Activated CD8-positive, alpha-beta memory T cell treated with anti-CD3 and anti-CD28 coated beads, Interleukin-2, amount 50 U/mL, for 48 hours (primary cell): ENCODE measurements at regions not wholly inside any gene's neighbourhood (a gene's known extent, or its start where the extent isn't known, plus 50 kb on each side); places are given as distances from the start of the nearest gene placed in this dataset.

Experiments
- DNase-seq: peaks from one replicate; pipeline ENCODE4 v3.0.0-alpha.2; 2020

- no peak for DNase-seq
These were observed 154.4 kb downstream of the EFNB2 start for GRCh38 chr13:106381091-106381490.

- DNase-seq: no peak
These were observed 157.4 kb downstream of the EFNB2 start for GRCh38 chr13:106377931-106378662.

- DNase-seq: no peak
These were observed 158.1 kb downstream of the EFNB2 start for GRCh38 chr13:106377341-106377740.

GRCh38 chr13:106376401-106377112 is 158.9 kb downstream of the EFNB2 start:
- no peak for DNase-seq

DNA sequence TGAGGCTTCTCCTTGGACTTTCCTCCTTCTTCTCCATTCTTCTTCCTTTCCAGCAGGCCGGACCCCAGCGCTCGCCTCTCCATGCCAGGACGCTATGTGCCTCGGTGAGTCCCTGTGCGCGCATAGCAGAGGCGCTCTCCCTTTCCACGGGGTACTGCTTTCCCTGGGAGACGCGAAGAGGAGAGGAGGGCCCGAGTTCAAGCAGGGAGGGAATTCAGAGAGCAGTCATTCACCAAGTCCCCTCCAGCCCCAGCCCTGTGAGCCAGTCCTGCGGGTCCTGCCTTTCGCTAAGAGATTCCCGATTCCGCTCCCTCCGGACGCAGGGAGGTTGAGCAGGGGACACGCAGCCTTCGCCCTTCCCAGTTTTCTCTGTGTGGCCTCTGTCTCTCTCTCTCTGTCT is 160.4 kb downstream of the EFNB2 start:
- DNase-seq: no peak

GRCh38 chr13:106374631-106375030 is 160.8 kb downstream of the EFNB2 start:
- no peak for DNase-seq

DNA sequence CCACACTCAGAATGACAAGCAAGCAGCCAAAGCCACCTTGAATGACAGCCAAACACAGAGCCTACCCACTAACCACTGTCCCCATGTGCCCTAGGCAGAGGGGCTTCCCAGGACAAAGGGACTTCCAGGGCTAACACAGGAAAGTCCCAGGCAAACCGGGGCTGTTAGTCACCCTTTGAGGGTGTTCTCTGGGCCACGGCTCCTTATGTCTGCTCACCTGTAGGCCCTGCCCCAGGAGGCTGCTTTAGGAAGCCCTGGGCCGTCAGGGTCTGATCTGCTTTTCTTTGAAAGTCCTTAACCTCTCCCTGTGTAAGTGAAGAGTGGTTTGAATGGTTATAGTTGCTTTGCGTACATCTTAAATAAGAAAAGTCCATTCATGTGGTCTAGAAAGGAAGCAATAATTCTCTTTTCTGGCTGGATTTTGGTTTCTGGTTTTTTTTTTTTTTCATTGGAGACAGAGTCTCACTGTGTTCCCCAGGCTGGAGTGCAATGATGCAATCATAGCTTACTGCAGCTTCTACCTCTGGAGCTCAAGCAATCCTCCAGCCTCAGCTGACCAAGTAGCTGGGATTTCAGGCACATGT is 161.4 kb downstream of the EFNB2 start:
- peak; percentile 53 for DNase-seq

DNA sequence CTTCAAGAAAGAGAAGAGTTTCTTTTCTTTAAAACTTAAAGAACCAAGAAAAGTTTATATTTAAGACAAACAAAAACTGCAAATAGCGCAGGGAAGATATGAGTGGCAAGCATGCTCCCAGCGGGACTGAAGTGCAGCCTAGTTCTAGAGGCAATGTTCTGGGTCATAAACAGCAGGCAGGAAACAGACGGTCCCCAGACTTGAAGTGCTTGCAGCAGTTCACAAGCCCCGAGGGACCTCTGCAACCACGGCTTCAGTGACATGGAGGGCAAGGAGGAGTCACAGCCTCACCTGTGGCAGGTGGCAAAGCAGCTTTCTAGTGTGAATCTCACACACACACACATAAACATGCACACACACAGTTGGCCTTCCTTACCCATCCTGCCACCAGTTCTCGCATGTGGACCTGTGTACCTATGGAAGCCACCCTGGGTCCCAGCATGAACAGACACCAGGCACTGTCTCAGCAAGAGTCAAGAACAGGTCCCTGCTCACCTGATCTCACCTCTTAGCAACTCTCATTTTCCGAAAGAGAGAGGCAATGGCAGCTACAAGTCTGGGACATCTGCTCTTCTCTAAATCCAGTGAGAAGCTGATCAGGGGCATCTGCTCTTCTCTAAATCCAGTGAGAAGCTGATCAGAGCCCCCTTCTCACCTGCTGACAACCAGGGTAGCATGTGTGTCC is 162.0 kb downstream of the EFNB2 start:
- no peak for DNase-seq

DNA sequence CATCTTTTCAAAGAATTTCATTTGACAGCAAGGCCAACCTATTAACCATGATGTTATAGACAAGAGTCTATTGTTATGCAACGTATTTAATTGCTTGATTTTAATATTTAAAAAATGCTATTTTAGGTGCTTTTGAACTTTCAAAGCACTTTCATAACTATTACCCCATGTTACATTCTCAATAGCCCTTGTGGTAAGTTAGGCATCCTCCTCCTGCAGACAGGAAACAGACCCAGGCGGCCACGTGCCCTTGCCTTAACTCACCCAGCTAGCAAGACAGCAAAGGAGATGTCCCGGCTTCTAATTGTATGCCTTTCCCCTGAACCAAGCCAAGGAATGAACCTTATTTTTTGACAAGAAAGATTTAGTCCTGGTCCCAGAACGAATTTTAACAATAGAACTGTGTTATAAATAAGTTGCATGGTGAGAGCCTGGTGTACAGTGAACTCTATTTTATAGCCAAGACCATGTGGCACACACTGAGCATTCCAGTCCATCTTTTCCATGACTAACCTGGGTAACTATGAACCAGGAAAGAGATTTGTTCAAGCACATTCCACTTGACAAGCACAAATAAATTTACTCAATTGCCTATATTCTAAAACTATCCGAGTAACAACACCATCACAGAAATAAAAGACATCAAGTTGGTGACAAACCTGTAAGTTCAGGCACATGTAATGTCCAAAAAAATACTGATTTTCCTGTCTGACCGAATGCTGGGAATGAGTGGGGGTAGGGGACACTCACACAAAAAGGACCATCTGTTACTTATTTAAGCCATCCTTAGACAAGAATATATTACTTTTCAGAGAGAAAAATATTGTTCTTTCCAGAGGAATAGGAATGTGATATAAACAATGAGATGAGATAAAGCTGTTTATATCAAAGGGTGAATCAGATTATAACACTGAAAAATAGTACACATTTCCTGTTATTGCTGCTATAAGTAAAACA is 163.0 kb downstream of the EFNB2 start:
- no peak for DNase-seq

- DNase-seq: no peak
These were observed 164.4 kb downstream of the EFNB2 start for GRCh38 chr13:106371024-106371423.

DNA sequence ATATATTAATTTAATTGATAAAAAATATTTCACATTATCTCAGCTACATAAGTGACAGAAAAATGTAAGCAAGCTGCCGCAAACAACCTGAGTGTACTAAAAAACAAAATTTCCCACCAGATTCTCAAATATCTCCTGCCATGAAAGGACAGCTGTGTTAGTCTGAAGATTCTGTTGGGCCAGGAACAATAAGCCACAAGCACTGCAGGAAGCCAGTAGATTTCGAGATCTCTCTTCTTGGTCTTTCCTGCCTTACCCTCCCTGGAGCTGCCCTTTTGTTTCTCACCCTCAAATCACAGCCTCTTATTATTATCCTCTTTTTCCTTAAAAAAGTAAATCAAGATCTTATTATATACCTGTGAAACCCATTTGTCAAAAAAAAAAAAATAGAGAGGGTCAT is 165.6 kb downstream of the EFNB2 start:
- no peak for DNase-seq

DNA sequence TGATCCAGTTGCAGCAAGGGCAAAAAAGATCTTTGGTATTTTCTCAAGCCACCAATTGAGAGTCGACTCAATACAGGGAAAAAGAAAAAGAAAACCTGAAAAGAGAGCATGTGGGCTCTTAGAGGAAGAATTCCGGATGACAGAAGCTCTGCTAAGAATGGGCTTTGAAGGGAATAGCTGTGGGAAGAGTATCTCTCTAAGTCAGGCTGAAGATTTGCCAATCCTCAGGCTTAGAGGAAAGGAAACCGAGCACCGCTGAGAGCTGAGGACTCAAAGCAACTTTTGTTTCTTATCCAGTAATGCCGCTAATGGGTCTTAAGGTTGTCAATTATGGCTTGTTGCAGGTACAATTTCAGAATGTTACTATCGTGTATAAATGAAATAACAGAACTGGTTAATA is 166.4 kb downstream of the EFNB2 start:
- DNase-seq: no peak

- DNase-seq: no peak
These were observed 168.0 kb downstream of the EFNB2 start for GRCh38 chr13:106367361-106367971.

DNA sequence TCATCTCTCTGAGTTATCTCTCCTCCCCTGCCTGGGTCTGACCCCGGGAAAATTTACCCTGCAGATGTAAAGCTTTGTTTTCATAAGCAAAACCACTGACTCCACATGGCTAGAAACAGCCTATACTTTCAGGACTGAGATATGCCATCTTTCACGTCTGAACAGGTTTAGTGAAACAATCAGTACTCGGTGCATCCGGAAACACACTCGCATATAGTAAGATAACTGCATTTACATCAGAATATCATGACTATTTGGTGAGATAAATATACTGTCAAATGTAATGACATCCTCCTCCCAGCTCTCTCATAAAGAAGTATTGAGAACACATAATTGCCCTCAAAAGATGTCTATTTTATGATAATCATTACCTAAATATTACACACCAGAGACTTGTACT is 172.8 kb downstream of the EFNB2 start:
- DNase-seq: no peak

GRCh38 chr13:106361621-106362020 is 173.8 kb downstream of the EFNB2 start:
- DNase-seq: no peak

DNA sequence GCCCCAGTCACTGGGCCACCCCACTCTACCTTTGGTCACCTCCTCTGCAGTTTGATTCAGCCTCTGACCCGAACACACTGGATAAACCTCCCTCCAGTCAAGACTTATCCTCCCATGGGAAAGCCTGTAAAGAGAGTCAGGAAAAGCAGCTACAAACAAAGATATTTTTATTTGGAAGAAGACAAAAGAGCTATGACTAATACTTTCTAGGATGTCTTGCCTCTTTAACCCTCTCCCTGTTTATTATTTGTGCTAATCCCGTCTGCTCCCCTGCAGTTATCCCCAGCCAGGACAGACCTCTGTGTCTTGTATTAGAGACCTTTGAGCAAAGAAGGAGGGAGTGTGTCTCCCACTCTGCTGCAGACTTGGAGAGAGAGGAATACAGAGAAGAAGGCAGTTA is 178.3 kb downstream of the EFNB2 start:
- DNase-seq: no peak

GRCh38 chr13:106355866-106356265 is 179.6 kb downstream of the EFNB2 start:
- DNase-seq: no peak

- no peak for DNase-seq
These were observed 180.5 kb downstream of the EFNB2 start for GRCh38 chr13:106354961-106355360.

DNA sequence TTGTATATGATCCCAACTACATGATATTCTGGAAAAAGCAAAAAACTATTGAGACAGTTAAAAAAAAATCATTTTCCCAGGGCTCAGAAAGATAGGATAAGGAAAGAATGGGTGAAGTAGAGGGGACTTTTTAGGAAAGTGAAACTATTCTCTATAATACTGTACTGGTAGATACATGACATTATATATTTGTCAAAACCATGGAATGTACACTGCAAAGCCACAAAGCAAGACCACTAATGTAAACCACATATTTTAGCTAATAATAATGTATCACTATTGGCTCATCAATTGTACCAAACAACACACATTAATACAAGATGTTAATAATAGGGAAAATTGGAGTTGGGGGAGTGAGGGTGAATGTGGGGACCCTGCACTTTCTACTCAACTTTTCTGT is 182.6 kb downstream of the EFNB2 start:
- no peak for DNase-seq

- no peak for DNase-seq
These were observed 184.2 kb downstream of the EFNB2 start for GRCh38 chr13:106351251-106351650.

- no peak for DNase-seq
These were observed 185.3 kb downstream of the EFNB2 start for GRCh38 chr13:106350208-106350607.
